ENCODE measurements at regions not wholly inside any gene's neighbourhood (a gene's known extent, or its start where the extent isn't known, plus 50 kb on each side); places are given as distances from the start of the nearest gene placed in this dataset.
"Not testable (repeated sequence)": the region's sequence is repeated elsewhere in the genome, so short reads cannot be mapped to it uniquely, and the experiment has no call there.

DNA sequence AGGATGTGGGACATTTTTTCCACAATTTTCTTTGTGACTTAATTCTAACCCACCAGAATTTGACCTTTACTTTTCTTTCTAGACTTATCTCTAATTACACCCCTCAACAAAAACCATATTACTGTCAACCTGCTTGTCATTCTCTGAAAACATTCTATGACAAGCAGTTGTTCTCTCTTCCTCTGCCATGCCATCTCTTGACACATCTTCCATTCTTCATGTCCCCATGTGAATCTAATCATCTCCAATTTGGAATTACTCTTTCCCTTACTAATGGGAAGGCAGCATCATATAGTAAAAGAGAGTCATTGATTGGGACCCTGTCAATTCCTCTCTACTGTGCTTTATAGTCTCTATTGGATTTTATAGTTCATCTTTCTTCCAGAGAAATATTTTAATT lies 61.3 kb upstream of the P2RY1 start:
- no peak for DNase-seq (ENCODE audit: low spot score)

DNA sequence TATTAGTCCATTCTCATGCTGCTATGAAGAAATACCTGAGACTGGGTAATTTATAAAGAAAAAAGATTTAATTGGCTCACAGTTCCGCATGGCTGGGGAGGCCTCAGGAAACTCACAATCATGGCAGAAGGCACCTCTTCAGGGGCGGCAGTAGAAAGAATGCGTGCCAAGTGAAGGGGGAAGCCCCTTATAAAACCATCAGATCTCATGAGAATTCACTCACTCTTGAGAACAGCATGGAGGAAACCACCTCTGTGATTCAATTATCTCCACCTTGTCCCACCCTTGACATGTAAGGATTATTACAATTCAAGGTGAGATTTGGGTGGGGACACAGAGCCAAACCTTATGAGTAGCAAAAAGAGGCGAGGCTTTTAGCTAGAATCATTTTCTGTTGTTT lies 60.7 kb upstream of the P2RY1 start:
- DNase-seq (ENCODE audit: low spot score) = not testable (repeated sequence)

DNA sequence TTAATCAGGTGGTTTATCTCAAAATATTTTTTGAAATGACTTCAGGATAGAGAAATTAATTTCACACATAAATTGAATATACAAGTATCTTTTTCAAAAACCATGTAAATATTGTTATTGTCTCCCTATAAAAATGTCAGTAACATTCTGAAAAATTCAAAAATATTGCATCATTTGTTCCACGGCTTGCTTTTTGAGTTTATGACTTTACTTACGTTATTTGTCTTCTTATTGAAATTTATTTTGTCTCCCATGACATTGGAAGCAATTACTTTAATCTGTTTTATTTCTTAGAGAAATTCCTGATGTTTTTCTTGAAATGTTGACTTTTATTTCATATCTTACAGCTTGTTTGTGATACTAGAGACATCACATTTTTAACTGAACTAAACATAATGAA lies 56.9 kb upstream of the P2RY1 start:
- DNase-seq (ENCODE audit: low spot score) = no peak

DNA sequence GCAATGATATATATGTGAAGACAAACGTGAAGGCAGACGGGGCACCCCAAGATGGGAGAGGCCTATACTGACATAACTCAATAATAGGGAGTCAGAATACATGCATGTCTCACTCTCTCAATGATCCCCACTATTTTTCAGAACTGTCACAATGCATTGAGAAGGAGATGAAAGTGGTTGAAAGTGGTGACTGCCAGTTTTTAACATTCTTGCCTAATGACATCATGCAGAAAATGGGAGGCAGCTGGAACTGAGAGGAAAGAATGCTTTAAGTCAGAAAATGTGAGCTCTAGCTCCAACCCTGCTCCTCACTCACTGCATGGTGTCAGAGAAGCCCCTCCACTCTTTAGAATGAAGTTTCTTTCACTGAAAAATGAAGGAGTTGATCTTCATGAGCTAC lies 55.3 kb upstream of the P2RY1 start:
- no peak for DNase-seq (ENCODE audit: low spot score)

DNA sequence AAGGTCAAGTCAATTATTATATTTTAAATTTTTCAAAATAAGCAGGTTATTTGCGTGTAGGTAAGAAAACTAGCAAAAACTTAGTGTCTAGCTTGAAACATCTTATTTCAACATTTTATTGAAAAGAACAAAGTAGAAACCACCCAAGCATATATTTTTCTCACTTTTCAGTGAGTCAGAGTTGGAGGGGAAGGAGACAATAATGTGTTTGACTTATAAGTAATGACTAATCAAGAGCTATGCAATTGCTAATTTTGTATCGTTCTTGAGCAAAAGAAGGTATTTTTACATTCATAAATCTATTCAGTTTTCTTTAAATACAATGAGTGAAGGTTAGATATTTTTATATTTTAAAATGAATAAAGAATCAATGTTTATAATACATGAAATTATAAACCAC lies 54.4 kb upstream of the P2RY1 start:
- no peak for DNase-seq (ENCODE audit: low spot score)

DNA sequence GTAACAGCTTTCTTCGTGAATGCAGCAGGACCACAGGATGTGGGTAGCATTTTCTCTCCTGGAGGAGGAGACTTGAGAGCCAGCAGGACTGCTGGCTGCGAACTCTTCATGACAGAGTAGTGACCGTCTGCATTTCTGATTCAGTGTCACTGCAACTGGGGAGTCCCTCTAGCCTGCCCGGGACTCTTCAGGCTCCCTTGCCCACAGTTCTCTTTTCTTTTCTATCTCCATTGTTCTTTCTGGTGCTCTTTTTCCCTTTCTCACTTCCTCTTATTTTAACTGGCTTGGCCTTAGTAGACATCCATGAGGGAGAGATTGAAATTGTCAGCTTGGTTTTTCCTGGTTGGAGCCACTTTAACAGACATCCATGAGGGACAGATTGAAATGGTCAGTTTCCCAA lies 49.9 kb upstream of the P2RY1 start:
- no peak for DNase-seq (ENCODE audit: low spot score)
